ENCODE measurements at regions not wholly inside any gene's neighbourhood (a gene's known extent, or its start where the extent isn't known, plus 50 kb on each side); places are given as distances from the start of the nearest gene placed in this dataset.

DNA sequence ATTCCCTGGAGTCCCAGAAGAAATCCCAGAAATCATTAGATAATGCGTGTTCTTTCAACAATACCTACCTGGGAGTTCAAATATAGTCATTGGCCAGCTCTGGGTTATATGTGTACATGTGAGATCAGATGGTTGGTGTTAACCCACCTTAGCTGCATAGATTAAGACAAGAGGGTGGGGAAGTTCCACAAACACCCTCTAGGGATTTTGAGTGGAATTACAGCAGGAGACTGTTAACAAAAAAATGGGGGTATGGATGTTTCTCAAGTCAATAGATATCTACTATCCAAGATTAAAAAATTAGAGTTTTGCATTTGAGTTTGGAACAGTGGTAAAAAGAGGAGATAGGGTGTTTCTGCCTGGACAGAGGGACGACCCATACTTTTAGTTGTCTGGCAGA, 282.5 kb upstream of the CNTN3 start:
- peak; percentile 15 for DNase-seq (ENCODE audit: low read depth)
- TF ChIP-seq CTCF (conservative IDR thresholded peaks at IDR 0.05; ENCODE audit: low read depth, low read length), result peak; percentile 34
- H3K4me3 ChIP-seq (ENCODE audit: low read depth, low read length), result no peak overlapping the region

DNA sequence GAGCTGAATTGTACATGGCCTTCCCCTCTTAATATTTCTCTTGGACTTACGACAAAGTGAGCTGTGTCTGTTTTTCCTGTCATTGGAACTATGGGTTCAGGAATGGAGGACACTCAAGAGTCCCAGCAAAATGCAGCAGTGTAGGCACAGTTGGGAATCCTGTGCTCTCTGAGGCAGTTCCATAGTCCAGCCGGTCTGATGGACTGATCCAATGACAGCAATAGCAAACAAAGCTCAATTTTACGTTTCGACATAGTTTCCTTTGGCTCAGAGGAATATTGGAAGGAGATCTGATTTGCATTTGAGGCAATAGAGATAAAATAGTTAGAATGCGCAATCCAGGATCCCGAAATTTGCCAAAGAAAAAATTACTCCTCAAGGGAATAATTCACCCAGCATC, 276.9 kb upstream of the CNTN3 start:
- TF ChIP-seq CTCF (conservative IDR thresholded peaks at IDR 0.05; ENCODE audit: low read depth, low read length), result no peak

GRCh38 chr3:74883690-74884089, 269.2 kb upstream of the CNTN3 start:
- peak; percentile 34 for DNase-seq (ENCODE audit: low read depth)
- peak; percentile 50 for TF ChIP-seq CTCF (conservative IDR thresholded peaks at IDR 0.05; ENCODE audit: low read depth, low read length)
- no peak overlapping the region for H3K4me3 ChIP-seq (ENCODE audit: low read depth, low read length)

More for the DNA sequence above, 276.9 kb upstream of the CNTN3 start:
- no peak overlapping the region for H3K4me3 ChIP-seq (ENCODE audit: low read depth, low read length)
- DNase-seq (ENCODE audit: low read depth), result no peak

DNA sequence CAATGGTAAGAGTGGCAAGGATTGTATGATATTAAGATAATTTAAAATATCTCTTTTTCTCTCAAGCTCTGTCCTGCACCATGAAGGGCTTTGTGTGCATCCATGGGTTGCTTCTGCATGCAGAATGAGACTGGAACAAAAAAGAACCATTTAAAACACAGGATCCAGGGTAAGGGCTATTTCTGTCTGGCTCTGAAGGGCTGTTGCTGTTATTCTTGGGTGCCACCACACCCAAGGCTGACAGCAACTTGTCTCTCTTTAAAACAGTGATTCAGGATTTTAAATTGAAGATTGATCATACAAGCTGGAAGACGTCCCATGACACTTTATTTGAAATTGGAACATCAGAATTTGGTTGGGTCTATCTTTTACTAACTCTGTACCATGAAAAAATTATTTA, 268.8 kb upstream of the CNTN3 start:
- DNase-seq (ENCODE audit: low read depth), result no peak
- no peak for TF ChIP-seq CTCF (conservative IDR thresholded peaks at IDR 0.05; ENCODE audit: low read depth, low read length)
- no peak overlapping the region for H3K4me3 ChIP-seq (ENCODE audit: low read depth, low read length)

GRCh38 chr3:74880237-74880636, 265.8 kb upstream of the CNTN3 start:
- DNase-seq (ENCODE audit: low read depth), result no peak
- no peak for TF ChIP-seq CTCF (conservative IDR thresholded peaks at IDR 0.05; ENCODE audit: low read depth, low read length)

DNA sequence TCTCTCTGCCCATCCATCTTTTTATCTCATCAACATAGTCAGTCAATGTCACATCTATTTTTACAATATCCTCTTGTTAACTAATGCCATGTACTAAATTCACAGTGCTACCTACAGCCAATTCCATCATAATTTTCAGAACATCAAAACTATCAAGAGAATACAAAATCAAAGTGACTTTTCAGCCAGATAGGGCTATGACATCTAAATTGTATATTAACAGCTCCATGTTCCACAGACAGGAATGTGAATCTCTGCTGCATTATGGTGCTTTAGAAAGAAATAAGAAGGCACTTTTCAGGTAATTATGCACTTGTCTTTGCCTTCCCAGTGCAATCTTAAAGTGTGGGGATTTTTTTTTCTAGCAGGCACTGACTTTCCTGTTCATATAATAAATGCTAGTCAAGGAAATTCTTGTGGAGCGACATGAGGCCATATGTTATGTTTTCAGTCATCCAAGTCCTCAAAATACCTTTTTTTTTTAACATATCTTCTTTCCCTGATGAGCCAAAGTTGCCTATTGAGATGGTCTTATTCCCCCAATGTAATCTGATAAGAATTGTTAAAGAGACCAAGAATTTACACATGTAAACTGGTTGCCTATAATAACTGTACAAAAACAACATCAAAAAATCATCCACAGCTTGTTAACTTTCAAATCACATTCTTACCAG, 252.0 kb upstream of the CNTN3 start:
- DNase-seq (ENCODE audit: low read depth), result no peak
- H3K4me3 ChIP-seq (ENCODE audit: low read depth, low read length), result no peak overlapping the region
- TF ChIP-seq CTCF (conservative IDR thresholded peaks at IDR 0.05; ENCODE audit: low read depth, low read length), result no peak

More at GRCh38 chr3:74880237-74880636, 265.8 kb upstream of the CNTN3 start:
- H3K4me3 ChIP-seq (ENCODE audit: low read depth, low read length), result no peak overlapping the region

GRCh38 chr3:74862476-74862875, 248.0 kb upstream of the CNTN3 start:
- H3K4me3 ChIP-seq (ENCODE audit: low read depth, low read length), result no peak overlapping the region
- TF ChIP-seq CTCF (conservative IDR thresholded peaks at IDR 0.05; ENCODE audit: low read depth, low read length), result no peak
- peak; percentile 1 for DNase-seq (ENCODE audit: low read depth)

Measured in choroid plexus epithelial cell (primary cell).